ENCODE measurements at regions not wholly inside any gene's neighbourhood (a gene's known extent, or its start where the extent isn't known, plus 50 kb on each side); places are given as distances from the start of the nearest gene placed in this dataset.

- TF ChIP-seq CTCF (IDR thresholded peaks at IDR 0.05; ENCODE audit: low read length): no peak
- no peak for TF ChIP-seq EZH2 (optimal IDR thresholded peaks at IDR 0.05; ENCODE audit: low read depth, low read length)
- H3K4me1 ChIP-seq (ENCODE audit: low read length): no peaks in the 10 kb centered on the region
- no peak for DNase-seq
Measured at GRCh38 chr1:208298593-208299269, 54.5 kb upstream of the PLXNA2 start.

GRCh38 chr1:208300084-208300770 lies 56.0 kb upstream of the PLXNA2 start:
- DNase-seq: no peak
- no peaks in the 10 kb centered on the region for H3K36me3 ChIP-seq (replicated peaks; ENCODE audit: insufficient read depth, low read length)
- H3F3A ChIP-seq (ENCODE audit: insufficient read depth, low read length): no peaks in the 10 kb centered on the region
- no peaks in the 10 kb centered on the region for H3K79me2 ChIP-seq (ENCODE audit: low read length)
- no peak overlapping the region for H2AFZ ChIP-seq (ENCODE audit: low read length)
- H3K27ac ChIP-seq (ENCODE audit: low read length): no peak overlapping the region
- H3K9ac ChIP-seq (ENCODE audit: low read length): no peak overlapping the region
- H3K4me2 ChIP-seq (ENCODE audit: low read depth, low read length): no peak overlapping the region
- TF ChIP-seq CTCF (IDR thresholded peaks at IDR 0.05; ENCODE audit: low read length): no peak
- no peak for TF ChIP-seq EZH2phosphoT487 (IDR thresholded peaks at IDR 0.05; ENCODE audit: low read length)
- no peak for TF ChIP-seq EZH2 (optimal IDR thresholded peaks at IDR 0.05; ENCODE audit: low read depth, low read length)
- no peak overlapping the region for H3K4me3 ChIP-seq (ENCODE audit: low read length)
- H3K9me2 ChIP-seq (replicated peaks; ENCODE audit: insufficient read depth, low read length): no peaks in the 10 kb centered on the region
- H3K9me3 ChIP-seq (replicated peaks; ENCODE audit: insufficient read depth, low read length): no peaks in the 10 kb centered on the region
- no peaks in the 10 kb centered on the region for H3K27me3 ChIP-seq (replicated peaks; ENCODE audit: insufficient read depth, low read length)
- H3K4me1 ChIP-seq (ENCODE audit: low read length): no peaks in the 10 kb centered on the region
- no peaks in the 10 kb centered on the region for H4K20me1 ChIP-seq (ENCODE audit: insufficient read depth, low read length)

More at GRCh38 chr1:208298593-208299269, 54.5 kb upstream of the PLXNA2 start:
- H3K4me3 ChIP-seq (ENCODE audit: low read length): no peak overlapping the region
- no peaks in the 10 kb centered on the region for H3K36me3 ChIP-seq (replicated peaks; ENCODE audit: insufficient read depth, low read length)
- no peak overlapping the region for H3K4me2 ChIP-seq (ENCODE audit: low read depth, low read length)
- H3K79me2 ChIP-seq (ENCODE audit: low read length): no peaks in the 10 kb centered on the region
- H3K9me2 ChIP-seq (replicated peaks; ENCODE audit: insufficient read depth, low read length): no peaks in the 10 kb centered on the region
- no peak overlapping the region for H2AFZ ChIP-seq (ENCODE audit: low read length)
- H3K27me3 ChIP-seq (replicated peaks; ENCODE audit: insufficient read depth, low read length): no peaks in the 10 kb centered on the region
- H3F3A ChIP-seq (ENCODE audit: insufficient read depth, low read length): no peaks in the 10 kb centered on the region
- H4K20me1 ChIP-seq (ENCODE audit: insufficient read depth, low read length): no peaks in the 10 kb centered on the region
- H3K27ac ChIP-seq (ENCODE audit: low read length): no peak overlapping the region
- H3K9me3 ChIP-seq (replicated peaks; ENCODE audit: insufficient read depth, low read length): no peaks in the 10 kb centered on the region
- no peak overlapping the region for H3K9ac ChIP-seq (ENCODE audit: low read length)

- Histone ChIP-seq H3K4me2 (ENCODE audit: low read depth, low read length) (no peak overlapping the region), H3K79me2 (ENCODE audit: low read length) (no peaks in the 10 kb centered on the region), H3K4me1 (ENCODE audit: low read length) (no peaks in the 10 kb centered on the region), H3K27me3 (replicated peaks; ENCODE audit: insufficient read depth, low read length) (no peaks in the 10 kb centered on the region), H4K20me1 (ENCODE audit: insufficient read depth, low read length) (no peaks in the 10 kb centered on the region), H3K9ac (ENCODE audit: low read length) (no peak overlapping the region), H3K9me2 (replicated peaks; ENCODE audit: insufficient read depth, low read length) (no peaks in the 10 kb centered on the region), H3K9me3 (replicated peaks; ENCODE audit: insufficient read depth, low read length) (no peaks in the 10 kb centered on the region), H2AFZ (ENCODE audit: low read length) (no peak overlapping the region), H3K4me3 (ENCODE audit: low read length) (no peak overlapping the region), H3K36me3 (replicated peaks; ENCODE audit: insufficient read depth, low read length) (no peaks in the 10 kb centered on the region), H3F3A (ENCODE audit: insufficient read depth, low read length) (no peaks in the 10 kb centered on the region), H3K27ac (ENCODE audit: low read length) (no peak overlapping the region)
- no peak for DNase-seq
- TF ChIP-seq CTCF (IDR thresholded peaks at IDR 0.05; ENCODE audit: low read length) (no peak), EZH2 (optimal IDR thresholded peaks at IDR 0.05; ENCODE audit: low read depth, low read length) (no peak), EZH2phosphoT487 (IDR thresholded peaks at IDR 0.05; ENCODE audit: low read length) (no peak)
Measured at GRCh38 chr1:208302699-208303238, 58.6 kb upstream of the PLXNA2 start.

All from MM.1S (cell line).